ENCODE measurements at regions not wholly inside any gene's neighbourhood (a gene's known extent, or its start where the extent isn't known, plus 50 kb on each side); places are given as distances from the start of the nearest gene placed in this dataset.

DNA sequence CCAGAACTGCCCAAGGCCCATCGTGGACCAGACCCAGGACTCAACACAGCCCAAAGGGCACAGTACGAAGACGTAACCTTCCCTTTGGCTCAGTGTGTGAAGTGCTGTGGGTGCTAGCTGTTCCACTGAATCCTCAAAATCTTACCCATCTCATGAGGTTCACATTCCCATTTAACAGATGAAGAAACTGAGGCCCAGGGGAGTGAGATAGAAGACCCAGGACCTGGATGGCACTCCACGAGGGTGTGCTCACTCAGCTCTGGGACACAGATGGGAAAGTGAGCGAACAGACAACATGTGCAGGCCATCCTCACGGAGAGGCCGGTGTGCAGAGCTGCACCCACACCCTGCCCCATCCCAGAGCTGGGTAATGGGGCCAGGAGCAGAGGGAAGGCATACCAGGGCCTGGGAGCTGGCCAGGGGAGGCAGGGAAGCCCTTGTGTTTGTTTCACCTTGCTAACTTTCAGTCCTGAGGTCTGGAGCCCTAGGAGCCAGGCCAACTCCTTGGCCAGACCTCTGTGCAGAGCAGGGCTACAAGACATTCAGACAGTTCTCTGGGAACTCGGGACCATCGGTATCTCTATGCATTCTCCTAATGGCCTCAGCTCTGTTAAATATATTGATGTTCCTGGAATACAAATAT lies 100.3 kb upstream of the ZMIZ1 start:
- TF ChIP-seq FOXP2 (optimal IDR thresholded peaks at IDR 0.05; ENCODE audit: borderline replicate concordance, extremely low read depth, extremely low read length, insufficient read depth) (no peak), POLR2AphosphoS5 (IDR thresholded peaks at IDR 0.05; ENCODE audit: low read depth, low read length) (no peak), TAF1 (IDR thresholded peaks at IDR 0.05; ENCODE audit: borderline replicate concordance, insufficient read depth, low read length) (no peak)
